ENCODE measurements at regions not wholly inside any gene's neighbourhood (a gene's known extent, or its start where the extent isn't known, plus 50 kb on each side); places are given as distances from the start of the nearest gene placed in this dataset.

DNA sequence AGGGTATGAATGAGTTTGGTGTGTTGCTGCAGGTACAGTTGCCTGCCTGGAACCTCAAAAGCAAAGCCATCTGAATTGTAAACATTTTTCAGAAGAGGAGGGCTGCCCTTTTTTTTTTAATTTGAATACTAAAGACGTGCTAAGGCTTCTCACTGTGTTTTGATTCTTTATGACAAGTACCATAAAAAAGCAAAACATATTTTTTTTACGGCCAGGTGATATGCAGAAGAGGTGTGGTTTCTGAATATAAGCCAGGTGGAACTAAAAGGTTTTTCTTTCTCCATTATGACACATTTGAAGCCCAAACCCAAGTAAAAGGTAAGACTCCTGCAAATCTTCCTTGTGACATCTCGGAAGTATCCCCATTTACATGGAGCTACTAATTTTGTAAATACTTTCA lies 246.3 kb downstream of the IRS1 start:
- TF ChIP-seq, protein P1, sequence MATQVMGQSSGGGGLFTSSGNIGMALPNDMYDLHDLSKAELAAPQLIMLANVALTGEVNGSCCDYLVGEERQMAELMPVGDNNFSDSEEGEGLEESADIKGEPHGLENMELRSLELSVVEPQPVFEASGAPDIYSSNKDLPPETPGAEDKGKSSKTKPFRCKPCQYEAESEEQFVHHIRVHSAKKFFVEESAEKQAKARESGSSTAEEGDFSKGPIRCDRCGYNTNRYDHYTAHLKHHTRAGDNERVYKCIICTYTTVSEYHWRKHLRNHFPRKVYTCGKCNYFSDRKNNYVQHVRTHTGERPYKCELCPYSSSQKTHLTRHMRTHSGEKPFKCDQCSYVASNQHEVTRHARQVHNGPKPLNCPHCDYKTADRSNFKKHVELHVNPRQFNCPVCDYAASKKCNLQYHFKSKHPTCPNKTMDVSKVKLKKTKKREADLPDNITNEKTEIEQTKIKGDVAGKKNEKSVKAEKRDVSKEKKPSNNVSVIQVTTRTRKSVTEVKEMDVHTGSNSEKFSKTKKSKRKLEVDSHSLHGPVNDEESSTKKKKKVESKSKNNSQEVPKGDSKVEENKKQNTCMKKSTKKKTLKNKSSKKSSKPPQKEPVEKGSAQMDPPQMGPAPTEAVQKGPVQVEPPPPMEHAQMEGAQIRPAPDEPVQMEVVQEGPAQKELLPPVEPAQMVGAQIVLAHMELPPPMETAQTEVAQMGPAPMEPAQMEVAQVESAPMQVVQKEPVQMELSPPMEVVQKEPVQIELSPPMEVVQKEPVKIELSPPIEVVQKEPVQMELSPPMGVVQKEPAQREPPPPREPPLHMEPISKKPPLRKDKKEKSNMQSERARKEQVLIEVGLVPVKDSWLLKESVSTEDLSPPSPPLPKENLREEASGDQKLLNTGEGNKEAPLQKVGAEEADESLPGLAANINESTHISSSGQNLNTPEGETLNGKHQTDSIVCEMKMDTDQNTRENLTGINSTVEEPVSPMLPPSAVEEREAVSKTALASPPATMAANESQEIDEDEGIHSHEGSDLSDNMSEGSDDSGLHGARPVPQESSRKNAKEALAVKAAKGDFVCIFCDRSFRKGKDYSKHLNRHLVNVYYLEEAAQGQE (IDR thresholded peaks at IDR 0.05; ENCODE audit: insufficient replicate concordance, low read depth) = no peak
- TF ChIP-seq GABPA (IDR thresholded peaks at IDR 0.05; ENCODE audit: low read depth) (no peak), POLR2AphosphoS5 (IDR thresholded peaks at IDR 0.05; ENCODE audit: low read depth) (no peak), SPI1 (IDR thresholded peaks at IDR 0.05; ENCODE audit: borderline replicate concordance, low read depth) (no peak)
- TF ChIP-seq, protein P2, sequence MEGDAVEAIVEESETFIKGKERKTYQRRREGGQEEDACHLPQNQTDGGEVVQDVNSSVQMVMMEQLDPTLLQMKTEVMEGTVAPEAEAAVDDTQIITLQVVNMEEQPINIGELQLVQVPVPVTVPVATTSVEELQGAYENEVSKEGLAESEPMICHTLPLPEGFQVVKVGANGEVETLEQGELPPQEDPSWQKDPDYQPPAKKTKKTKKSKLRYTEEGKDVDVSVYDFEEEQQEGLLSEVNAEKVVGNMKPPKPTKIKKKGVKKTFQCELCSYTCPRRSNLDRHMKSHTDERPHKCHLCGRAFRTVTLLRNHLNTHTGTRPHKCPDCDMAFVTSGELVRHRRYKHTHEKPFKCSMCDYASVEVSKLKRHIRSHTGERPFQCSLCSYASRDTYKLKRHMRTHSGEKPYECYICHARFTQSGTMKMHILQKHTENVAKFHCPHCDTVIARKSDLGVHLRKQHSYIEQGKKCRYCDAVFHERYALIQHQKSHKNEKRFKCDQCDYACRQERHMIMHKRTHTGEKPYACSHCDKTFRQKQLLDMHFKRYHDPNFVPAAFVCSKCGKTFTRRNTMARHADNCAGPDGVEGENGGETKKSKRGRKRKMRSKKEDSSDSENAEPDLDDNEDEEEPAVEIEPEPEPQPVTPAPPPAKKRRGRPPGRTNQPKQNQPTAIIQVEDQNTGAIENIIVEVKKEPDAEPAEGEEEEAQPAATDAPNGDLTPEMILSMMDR (IDR thresholded peaks at IDR 0.05; ENCODE audit: insufficient read depth, low read length) = no peak
- Histone ChIP-seq H3K4me3 (replicated peaks; ENCODE audit: insufficient read depth, low read length) (no peak overlapping the region), H3K27me3 (ENCODE audit: insufficient read depth, poor library complexity, severe bottlenecking) (no peaks in the 10 kb centered on the region), H3K27ac (replicated peaks) (no peak overlapping the region)
- no peak for DNase-seq (ENCODE audit: low read depth in 1 of 2, low spot score in 1 of 2)

DNA sequence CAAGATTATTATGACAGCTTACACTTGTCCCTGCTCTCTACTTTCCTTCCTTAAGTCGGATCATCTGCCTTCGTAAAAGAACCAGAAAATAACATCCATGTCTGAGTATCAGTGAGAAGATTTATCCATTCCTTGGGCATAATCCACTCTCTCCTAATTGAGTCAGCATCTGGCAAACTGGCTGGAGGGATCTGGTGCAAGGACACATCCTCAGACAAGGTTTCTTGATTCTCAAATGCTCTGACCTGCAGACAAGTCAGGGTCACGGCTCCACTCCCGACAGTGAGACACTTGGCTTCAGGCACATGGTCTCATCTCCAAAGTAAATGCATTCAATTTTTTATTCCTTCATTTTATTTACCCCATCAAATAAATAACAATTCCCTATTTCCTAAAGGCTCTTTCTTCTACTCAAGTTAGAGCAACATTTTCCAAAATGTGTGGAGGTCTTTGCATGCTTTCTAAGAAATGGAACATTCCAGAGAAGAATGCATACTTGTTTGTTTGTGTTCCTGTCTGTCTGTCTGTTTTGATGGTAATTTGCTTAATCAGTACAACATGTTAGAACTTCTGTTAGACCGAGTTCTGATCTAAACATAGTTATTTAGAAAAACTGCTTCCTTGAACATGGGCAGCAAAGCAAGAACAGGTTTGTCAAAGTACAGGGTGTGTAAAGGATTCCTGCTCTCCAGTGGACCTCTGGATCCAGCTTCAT lies 246.9 kb downstream of the IRS1 start:
- no peak for DNase-seq (ENCODE audit: low read depth in 1 of 2, low spot score in 1 of 2)
- Histone ChIP-seq H3K4me3 (replicated peaks; ENCODE audit: insufficient read depth, low read length) (no peak overlapping the region), H3K27ac (replicated peaks) (no peak overlapping the region), H3K27me3 (ENCODE audit: insufficient read depth, poor library complexity, severe bottlenecking) (no peaks in the 10 kb centered on the region)
- TF ChIP-seq, protein P2 (IDR thresholded peaks at IDR 0.05; ENCODE audit: insufficient read depth, low read length) = no peak
- TF ChIP-seq, protein P1 (IDR thresholded peaks at IDR 0.05; ENCODE audit: insufficient replicate concordance, low read depth) = no peak

DNA sequence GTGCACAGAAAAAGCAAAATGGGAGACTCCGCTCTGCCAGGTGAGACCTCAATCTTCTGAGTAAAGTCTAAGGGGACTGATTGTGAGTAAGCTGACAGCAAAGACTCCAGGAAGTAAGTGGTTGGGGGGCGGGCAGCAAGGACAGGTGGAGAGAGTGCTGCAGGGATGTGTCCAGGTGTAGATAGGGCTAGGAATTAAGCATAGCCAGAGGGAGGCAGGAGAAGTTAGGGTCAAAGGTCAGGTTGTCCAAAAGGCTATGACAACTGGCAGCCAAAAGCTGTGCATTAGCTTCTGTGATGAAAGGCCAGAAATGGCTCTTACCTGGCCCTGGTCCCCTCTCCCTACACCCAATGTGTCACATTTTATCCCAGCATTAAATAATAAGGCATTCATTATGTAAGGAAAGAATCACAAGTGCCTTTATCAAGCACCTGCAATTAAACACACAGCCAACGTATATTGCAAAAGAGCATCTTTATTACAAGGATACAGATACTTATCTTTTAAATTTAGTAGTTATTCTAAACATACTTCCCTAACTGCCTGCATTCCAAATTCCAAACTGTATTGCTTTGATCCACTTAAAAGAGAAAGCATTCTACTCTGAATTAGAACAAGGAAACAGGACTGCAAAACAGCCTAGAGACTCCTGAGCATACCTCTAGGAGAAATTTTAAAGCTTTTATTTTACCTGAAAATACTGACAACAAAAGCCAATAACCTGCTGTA lies 247.9 kb downstream of the IRS1 start:
- no peak for DNase-seq (ENCODE audit: low read depth in 1 of 2, low spot score in 1 of 2)
- no peak overlapping the region for H3K27ac ChIP-seq (replicated peaks)
- no peak overlapping the region for H3K4me3 ChIP-seq (replicated peaks; ENCODE audit: insufficient read depth, low read length)
- TF ChIP-seq, protein P2 (IDR thresholded peaks at IDR 0.05; ENCODE audit: insufficient read depth, low read length) = no peak
- TF ChIP-seq, protein P1 (IDR thresholded peaks at IDR 0.05; ENCODE audit: insufficient replicate concordance, low read depth) = no peak
- TF ChIP-seq GABPA (IDR thresholded peaks at IDR 0.05; ENCODE audit: low read depth) = no peak
- no peak for TF ChIP-seq POLR2AphosphoS5 (IDR thresholded peaks at IDR 0.05; ENCODE audit: low read depth)
- no peak for TF ChIP-seq SPI1 (IDR thresholded peaks at IDR 0.05; ENCODE audit: borderline replicate concordance, low read depth)
- H3K27me3 ChIP-seq (ENCODE audit: insufficient read depth, poor library complexity, severe bottlenecking) = no peaks in the 10 kb centered on the region
